SH-SY5Y (cell line): ENCODE measurements at regions not wholly inside any gene's neighbourhood (a gene's known extent, or its start where the extent isn't known, plus 50 kb on each side); places are given as distances from the start of the nearest gene placed in this dataset.

Source experiments
- GATA2 ChIP-seq: IDR thresholded peaks from 2 replicates; pipeline ENCODE4 v1.6.1; 2011; ENCODE audit warnings: mild to moderate bottlenecking, low read depth, low read length
- GATA3 ChIP-seq: IDR thresholded peaks from 2 replicates; pipeline ENCODE4 v1.6.1; 2011; ENCODE audit warnings: low read depth, mild to moderate bottlenecking, low read length, moderate library complexity

DNA sequence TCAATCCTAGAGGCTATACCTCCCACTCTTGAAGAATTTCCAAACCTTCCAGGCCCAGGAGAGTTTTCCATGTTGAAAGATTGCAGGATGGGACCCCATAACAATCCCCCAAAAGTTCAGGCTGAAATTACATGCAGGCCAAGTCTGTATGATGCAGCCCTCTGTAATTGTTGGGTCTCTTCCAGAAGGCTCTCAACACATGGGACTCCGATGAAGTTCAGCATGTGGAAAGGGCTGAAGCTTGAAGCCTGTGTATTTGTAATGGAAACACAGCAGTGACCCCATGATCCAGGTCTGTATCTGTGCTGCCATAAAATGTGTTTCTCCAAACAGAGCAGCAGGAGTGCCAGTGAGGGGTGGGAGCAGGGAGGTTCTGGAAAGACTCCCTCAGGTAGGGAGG is 202.5 kb upstream of the LYPLAL1 start:
- TF ChIP-seq GATA2 (no peak), GATA3 (no peak)
